ENCODE measurements at regions not wholly inside any gene's neighbourhood (a gene's known extent, or its start where the extent isn't known, plus 50 kb on each side); places are given as distances from the start of the nearest gene placed in this dataset.

DNA sequence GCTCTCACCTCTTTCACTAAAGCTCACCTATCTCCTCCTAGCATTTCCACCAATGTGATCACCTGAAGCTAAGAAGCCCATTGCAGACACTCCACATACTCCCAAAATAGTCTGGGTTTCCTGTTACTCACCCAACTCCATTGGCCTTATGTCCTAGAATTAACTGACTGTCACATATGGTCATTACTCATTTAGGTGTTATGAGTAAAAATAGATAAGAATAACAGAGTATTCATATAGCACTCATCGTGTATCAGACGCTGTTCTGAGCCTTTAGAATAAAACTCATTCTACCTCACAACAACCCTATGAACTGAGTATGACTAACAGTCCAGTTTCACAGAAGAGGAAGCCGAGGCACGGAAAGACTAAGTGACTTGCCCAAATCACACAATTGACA lies 174.2 kb upstream of the NPVF start:
- H3K4me3 ChIP-seq (replicated peaks; ENCODE audit: insufficient read depth, low read length) = no peak overlapping the region
- H3K27ac ChIP-seq (replicated peaks) = no peak overlapping the region
- TF ChIP-seq POLR2AphosphoS5 (IDR thresholded peaks at IDR 0.05; ENCODE audit: low read depth) = no peak
- TF ChIP-seq GABPA (IDR thresholded peaks at IDR 0.05; ENCODE audit: low read depth) = no peak
- no peak for TF ChIP-seq REST (IDR thresholded peaks at IDR 0.05; ENCODE audit: insufficient replicate concordance, low read depth)
- TF ChIP-seq, protein P1, sequence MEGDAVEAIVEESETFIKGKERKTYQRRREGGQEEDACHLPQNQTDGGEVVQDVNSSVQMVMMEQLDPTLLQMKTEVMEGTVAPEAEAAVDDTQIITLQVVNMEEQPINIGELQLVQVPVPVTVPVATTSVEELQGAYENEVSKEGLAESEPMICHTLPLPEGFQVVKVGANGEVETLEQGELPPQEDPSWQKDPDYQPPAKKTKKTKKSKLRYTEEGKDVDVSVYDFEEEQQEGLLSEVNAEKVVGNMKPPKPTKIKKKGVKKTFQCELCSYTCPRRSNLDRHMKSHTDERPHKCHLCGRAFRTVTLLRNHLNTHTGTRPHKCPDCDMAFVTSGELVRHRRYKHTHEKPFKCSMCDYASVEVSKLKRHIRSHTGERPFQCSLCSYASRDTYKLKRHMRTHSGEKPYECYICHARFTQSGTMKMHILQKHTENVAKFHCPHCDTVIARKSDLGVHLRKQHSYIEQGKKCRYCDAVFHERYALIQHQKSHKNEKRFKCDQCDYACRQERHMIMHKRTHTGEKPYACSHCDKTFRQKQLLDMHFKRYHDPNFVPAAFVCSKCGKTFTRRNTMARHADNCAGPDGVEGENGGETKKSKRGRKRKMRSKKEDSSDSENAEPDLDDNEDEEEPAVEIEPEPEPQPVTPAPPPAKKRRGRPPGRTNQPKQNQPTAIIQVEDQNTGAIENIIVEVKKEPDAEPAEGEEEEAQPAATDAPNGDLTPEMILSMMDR (IDR thresholded peaks at IDR 0.05; ENCODE audit: insufficient read depth, low read length) = no peak
- no peak for TF ChIP-seq SPI1 (IDR thresholded peaks at IDR 0.05; ENCODE audit: borderline replicate concordance, low read depth)
- peaks cover 4% of the 10 kb centered on the region for H3K27me3 ChIP-seq (ENCODE audit: insufficient read depth, poor library complexity, severe bottlenecking)
- DNase-seq (ENCODE audit: low read depth in 1 of 2, low spot score in 1 of 2) = no peak

- peaks cover 3% of the 10 kb centered on the region for H3K27me3 ChIP-seq (ENCODE audit: insufficient read depth, poor library complexity, severe bottlenecking)
- no peak overlapping the region for H3K27ac ChIP-seq (replicated peaks)
- no peak for DNase-seq (ENCODE audit: low read depth in 1 of 2, low spot score in 1 of 2)
- no peak overlapping the region for H3K4me3 ChIP-seq (replicated peaks; ENCODE audit: insufficient read depth, low read length)
- TF ChIP-seq REST (IDR thresholded peaks at IDR 0.05; ENCODE audit: insufficient replicate concordance, low read depth) = no peak
- TF ChIP-seq GABPA (IDR thresholded peaks at IDR 0.05; ENCODE audit: low read depth) = no peak
- TF ChIP-seq, protein P1 (IDR thresholded peaks at IDR 0.05; ENCODE audit: insufficient read depth, low read length) = no peak
- no peak for TF ChIP-seq SPI1 (IDR thresholded peaks at IDR 0.05; ENCODE audit: borderline replicate concordance, low read depth)
- no peak for TF ChIP-seq POLR2AphosphoS5 (IDR thresholded peaks at IDR 0.05; ENCODE audit: low read depth)
Observed at GRCh38 chr7:25405736-25406135, 177.4 kb upstream of the NPVF start.

- Histone ChIP-seq H3K27me3 (ENCODE audit: insufficient read depth, poor library complexity, severe bottlenecking) (peaks cover 2% of the 10 kb centered on the region), H3K27ac (replicated peaks) (no peak overlapping the region), H3K4me3 (replicated peaks; ENCODE audit: insufficient read depth, low read length) (no peak overlapping the region)
- no peak for TF ChIP-seq SPI1 (IDR thresholded peaks at IDR 0.05; ENCODE audit: borderline replicate concordance, low read depth)
- no peak for TF ChIP-seq REST (IDR thresholded peaks at IDR 0.05; ENCODE audit: insufficient replicate concordance, low read depth)
- no peak for TF ChIP-seq GABPA (IDR thresholded peaks at IDR 0.05; ENCODE audit: low read depth)
- TF ChIP-seq POLR2AphosphoS5 (IDR thresholded peaks at IDR 0.05; ENCODE audit: low read depth) = no peak
- TF ChIP-seq, protein P1 (IDR thresholded peaks at IDR 0.05; ENCODE audit: insufficient read depth, low read length) = no peak
- no peak for DNase-seq (ENCODE audit: low read depth in 1 of 2, low spot score in 1 of 2)
Observed at GRCh38 chr7:25407053-25407452, 178.8 kb upstream of the NPVF start.

All from HL-60 (cell line).